ENCODE measurements at regions not wholly inside any gene's neighbourhood (a gene's known extent, or its start where the extent isn't known, plus 50 kb on each side); places are given as distances from the start of the nearest gene placed in this dataset.

GRCh38 chr9:124196814-124197176 is 61.0 kb upstream of the NEK6 start:
- no peak for TF ChIP-seq CTCF (conservative IDR thresholded peaks at IDR 0.05; ENCODE audit: low read length)
- no peak overlapping the region for H3K4me3 ChIP-seq (ENCODE audit: low read length)

DNA sequence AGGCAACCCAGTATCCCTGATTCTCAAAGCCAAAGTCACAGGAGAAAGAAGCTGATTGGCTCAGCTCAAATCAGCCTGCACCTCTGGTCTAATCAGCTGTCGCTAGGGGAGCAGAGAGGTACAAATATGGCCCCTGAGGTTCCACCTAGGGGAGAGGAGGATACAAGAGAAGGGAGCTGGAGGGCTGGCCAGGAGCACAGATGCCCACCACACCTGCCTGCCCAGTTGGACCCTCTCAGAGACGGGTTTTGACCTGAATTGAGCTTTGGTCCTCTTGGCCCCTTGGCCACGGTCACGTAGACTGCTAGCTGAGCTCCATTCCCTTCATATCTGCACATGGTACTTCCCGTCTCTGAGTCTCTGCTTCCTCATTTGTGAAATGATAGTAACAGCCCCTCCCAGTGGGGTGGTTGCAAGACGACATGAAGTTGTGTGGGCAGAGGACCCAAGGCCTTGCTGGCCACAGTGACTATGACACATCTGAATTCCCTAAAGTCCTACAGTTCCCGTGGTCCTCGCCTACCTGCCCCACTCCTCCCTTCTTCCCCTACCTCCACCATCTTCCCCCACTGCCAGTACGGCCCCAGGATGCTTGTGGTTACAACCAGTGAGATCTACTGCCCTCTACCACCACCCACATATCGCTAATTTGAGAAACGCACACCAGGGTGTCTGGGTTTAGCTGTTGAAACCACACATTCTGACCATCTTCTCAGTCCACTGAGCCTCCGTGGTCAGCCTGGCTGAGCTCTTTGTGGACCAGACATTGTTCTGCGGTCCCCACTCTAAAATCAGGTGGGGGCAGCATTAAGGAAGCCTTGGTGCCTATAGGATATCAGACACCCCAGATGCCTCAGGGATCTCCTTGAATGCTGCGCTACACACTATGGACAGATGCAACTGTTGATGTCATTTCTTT is 60.3 kb upstream of the NEK6 start:
- no peak for DNase-seq (ENCODE audit: low read depth)
- TF ChIP-seq CTCF (conservative IDR thresholded peaks at IDR 0.05; ENCODE audit: low read length), result no peak
- H3K4me3 ChIP-seq (ENCODE audit: low read length), result no peak overlapping the region

More at GRCh38 chr9:124196814-124197176, 61.0 kb upstream of the NEK6 start:
- no peak for DNase-seq (ENCODE audit: low read depth)

DNA sequence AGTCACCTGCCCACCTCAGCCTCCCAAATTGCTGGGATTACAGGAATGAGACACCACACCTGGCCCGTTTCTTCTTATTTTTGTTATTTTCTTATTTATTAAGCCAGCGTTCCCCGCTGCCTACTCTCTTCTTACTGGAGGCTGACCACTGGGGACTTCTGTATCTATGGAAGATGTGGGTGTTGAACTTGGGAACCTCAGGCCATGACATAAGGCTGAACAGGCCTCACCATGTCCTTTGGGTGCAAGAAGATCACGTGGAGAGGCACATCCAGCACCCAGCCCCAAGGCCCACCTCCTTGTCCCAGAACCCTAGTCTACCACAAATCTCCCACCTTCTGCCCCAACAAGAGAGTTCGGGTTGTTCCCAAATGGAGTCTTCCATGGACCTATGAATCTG is 59.4 kb upstream of the NEK6 start:
- no peak for TF ChIP-seq CTCF (conservative IDR thresholded peaks at IDR 0.05; ENCODE audit: low read length)
- no peak overlapping the region for H3K4me3 ChIP-seq (ENCODE audit: low read length)
- DNase-seq (ENCODE audit: low read depth), result no peak

DNA sequence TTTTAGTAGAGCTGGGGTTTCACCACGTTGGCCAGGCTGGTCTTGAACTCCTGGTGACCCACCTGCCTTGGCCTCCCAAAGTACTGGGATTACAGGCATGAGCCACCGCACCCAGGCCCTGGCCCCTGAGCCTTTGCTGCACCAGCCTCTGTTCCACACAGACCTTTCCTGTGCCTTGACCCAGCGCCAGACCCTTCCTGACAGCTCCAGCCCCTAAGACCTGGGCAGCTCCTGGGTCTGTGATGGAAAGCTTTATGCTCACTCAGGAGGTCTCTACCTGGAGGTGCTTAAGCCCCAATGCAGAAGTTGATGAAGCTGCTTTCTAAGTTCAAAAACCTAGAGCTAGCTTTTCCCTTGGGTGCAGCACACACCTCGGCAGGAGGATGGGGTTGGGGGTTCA is 58.8 kb upstream of the NEK6 start:
- no peak overlapping the region for H3K4me3 ChIP-seq (ENCODE audit: low read length)
- no peak for TF ChIP-seq CTCF (conservative IDR thresholded peaks at IDR 0.05; ENCODE audit: low read length)
- no peak for DNase-seq (ENCODE audit: low read depth)

DNA sequence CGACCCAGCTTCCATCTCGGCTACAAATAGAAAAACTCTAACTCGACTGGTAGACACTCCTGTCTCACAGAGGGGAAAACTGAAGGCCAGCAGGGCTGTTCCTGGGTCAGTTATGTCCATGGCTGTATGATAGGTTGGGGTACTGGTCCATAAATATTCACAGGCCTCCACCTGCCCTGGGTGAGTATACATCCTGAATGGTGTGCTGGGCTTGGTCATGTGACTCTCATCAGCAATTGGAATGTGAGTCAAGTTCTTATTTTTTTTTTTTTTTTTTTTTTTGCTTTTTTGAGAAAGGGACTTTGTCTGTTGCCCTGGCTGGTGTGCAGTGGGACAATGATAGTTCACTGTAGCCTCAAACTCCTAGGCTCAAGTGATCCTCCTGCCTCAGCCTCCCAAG is 58.3 kb upstream of the NEK6 start:
- DNase-seq (ENCODE audit: low read depth), result no peak
- no peak for TF ChIP-seq CTCF (conservative IDR thresholded peaks at IDR 0.05; ENCODE audit: low read length)
- no peak overlapping the region for H3K4me3 ChIP-seq (ENCODE audit: low read length)

DNA sequence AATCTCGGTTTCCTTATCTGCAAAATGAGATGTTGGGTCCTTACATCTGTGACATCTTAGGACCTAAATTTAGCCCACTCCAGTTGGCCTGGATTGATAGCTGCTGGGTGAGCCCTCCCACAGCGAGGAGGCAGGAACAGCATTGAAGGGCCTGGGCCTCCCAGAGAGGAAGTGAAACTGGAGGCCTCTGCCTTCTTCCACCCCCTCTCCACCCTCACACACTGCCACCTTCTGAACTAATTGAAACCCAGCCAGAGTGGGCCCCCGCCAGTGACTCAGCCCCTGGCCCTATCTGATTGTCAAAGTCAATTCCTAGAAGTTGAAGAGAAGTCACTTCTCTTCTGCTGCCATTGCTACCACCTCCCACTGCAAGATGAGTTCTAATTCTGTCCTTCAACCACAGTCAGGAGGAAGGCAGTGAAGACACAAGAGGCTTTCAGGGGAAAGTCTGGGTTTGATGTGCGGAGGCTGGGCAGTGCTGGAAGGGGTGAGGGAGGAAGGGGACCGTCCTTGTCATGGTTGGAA is 55.2 kb upstream of the NEK6 start:
- no peak for DNase-seq (ENCODE audit: low read depth)
- H3K4me3 ChIP-seq (ENCODE audit: low read length), result no peak overlapping the region
- no peak for TF ChIP-seq CTCF (conservative IDR thresholded peaks at IDR 0.05; ENCODE audit: low read length)

All from AG10803 (cell line).